ENCODE measurements at regions not wholly inside any gene's neighbourhood (a gene's known extent, or its start where the extent isn't known, plus 50 kb on each side); places are given as distances from the start of the nearest gene placed in this dataset.

DNA sequence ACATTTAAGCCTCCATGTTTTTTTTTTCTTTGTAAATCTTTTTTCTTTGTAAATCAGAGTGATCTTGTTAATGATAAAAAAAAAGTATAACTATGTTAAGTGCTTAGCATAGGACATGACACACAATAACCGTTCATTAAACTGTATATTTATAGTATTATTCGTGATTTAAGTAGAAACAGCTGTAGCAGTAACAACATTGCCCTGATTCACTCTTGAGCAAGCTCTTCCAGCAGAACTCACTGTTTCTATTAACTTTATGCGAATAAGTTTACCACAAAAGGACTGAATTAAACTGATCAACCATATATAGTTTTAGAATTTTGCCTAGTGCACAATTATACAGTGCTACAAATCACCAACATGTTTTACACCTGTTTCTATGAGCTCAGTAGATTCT, 1338.0 kb upstream of the EYS start:
- TF ChIP-seq POLR2A (IDR thresholded peaks at IDR 0.05) (no peak), EP300 (IDR thresholded peaks at IDR 0.05; ENCODE audit: low read depth) (no peak), POLR2AphosphoS5 (IDR thresholded peaks at IDR 0.05) (no peak)
- TF ChIP-seq, protein P1, sequence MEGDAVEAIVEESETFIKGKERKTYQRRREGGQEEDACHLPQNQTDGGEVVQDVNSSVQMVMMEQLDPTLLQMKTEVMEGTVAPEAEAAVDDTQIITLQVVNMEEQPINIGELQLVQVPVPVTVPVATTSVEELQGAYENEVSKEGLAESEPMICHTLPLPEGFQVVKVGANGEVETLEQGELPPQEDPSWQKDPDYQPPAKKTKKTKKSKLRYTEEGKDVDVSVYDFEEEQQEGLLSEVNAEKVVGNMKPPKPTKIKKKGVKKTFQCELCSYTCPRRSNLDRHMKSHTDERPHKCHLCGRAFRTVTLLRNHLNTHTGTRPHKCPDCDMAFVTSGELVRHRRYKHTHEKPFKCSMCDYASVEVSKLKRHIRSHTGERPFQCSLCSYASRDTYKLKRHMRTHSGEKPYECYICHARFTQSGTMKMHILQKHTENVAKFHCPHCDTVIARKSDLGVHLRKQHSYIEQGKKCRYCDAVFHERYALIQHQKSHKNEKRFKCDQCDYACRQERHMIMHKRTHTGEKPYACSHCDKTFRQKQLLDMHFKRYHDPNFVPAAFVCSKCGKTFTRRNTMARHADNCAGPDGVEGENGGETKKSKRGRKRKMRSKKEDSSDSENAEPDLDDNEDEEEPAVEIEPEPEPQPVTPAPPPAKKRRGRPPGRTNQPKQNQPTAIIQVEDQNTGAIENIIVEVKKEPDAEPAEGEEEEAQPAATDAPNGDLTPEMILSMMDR (IDR thresholded peaks at IDR 0.05) = no peak
